IMR-90 (cell line): ENCODE measurements at regions not wholly inside any gene's neighbourhood (a gene's known extent, or its start where the extent isn't known, plus 50 kb on each side); places are given as distances from the start of the nearest gene placed in this dataset.

Experiments used
- ATAC-seq: fragments of 200-7000 bp; cut with Tn5 transposase; 2 replicates; pipeline ENCODE4 v1.9.1; 2020; ENCODE audit warnings: low read depth, mild to moderate bottlenecking, moderate library complexity
- BruUV-seq: library from RNA; stranded (reverse); fragments of 400-500 nt; replicated peaks from 2 replicates; lab custom pipeline; 2021; lab: Mats Ljungman, UMichigan
- CTCF ChIA-PET: fragments of 300-600 bp; formaldehyde crosslinking; extraction: SDS; loops from one replicate; lab custom pipeline; 2021; ENCODE audit warnings: antibody characterized with exemption; lab: Yijun Ruan, JAX
- POLR2A ChIA-PET: fragments of 300-600 bp; sonication (Branson Sonifier 250); formaldehyde crosslinking; loops from one replicate; lab custom pipeline; 2022; ENCODE audit warnings: antibody characterized with exemption; ENCODE audit not compliant: unreplicated experiment; lab: Charles Lee
- DNase-seq: peaks from one replicate; pipeline ENCODE4 v3.0.0; 2013
- H2AFZ ChIP-seq: replicated peaks from 2 replicates; pipeline ENCODE3; 2013; ENCODE audit warnings: low read length, mild to moderate bottlenecking; ENCODE audit not compliant: poor library complexity
- H2AK5ac ChIP-seq: 2 replicates; pipeline ENCODE4 v1.6.1; 2013; ENCODE audit warnings: low read depth, low read length, inconsistent platforms
- H2AK9ac ChIP-seq: replicated peaks from 2 replicates; pipeline ENCODE3; 2013; ENCODE audit warnings: mild to moderate bottlenecking, low read depth, low read length, moderate library complexity; ENCODE audit not compliant: poor library complexity
- H2BK120ac ChIP-seq: 2 replicates; pipeline ENCODE4 v1.6.1; 2013; ENCODE audit warnings: low read depth, low read length, inconsistent platforms
- H2BK15ac ChIP-seq: 3 replicates; pipeline ENCODE4 v1.6.1; 2013; ENCODE audit warnings: low read depth, low read length, inconsistent platforms
- H2BK20ac ChIP-seq: 2 replicates; pipeline ENCODE4 v1.6.1; 2013; ENCODE audit warnings: low read depth, mild to moderate bottlenecking, inconsistent platforms, low read length, moderate library complexity
- H2BK5ac ChIP-seq: 2 replicates; pipeline ENCODE4 v1.6.1; 2013; ENCODE audit warnings: mild to moderate bottlenecking, low read depth, low read length, inconsistent platforms; ENCODE audit not compliant: poor library complexity, severe bottlenecking
- H3K14ac ChIP-seq: replicated peaks from 2 replicates; pipeline ENCODE4 v1.6.1; 2013; ENCODE audit warnings: low read depth, low read length, inconsistent platforms
- H3K18ac ChIP-seq: 2 replicates; pipeline ENCODE4 v1.6.1; 2013; ENCODE audit warnings: low read depth, low read length, control low read depth
- H3K23ac ChIP-seq: 2 replicates; pipeline ENCODE4 v1.6.1; 2013; ENCODE audit warnings: low read depth, low read length, inconsistent platforms
- H3K27ac ChIP-seq: 2 replicates; pipeline ENCODE4 v1.5.1; 2013; ENCODE audit warnings: mild to moderate bottlenecking, control low read depth, low read length; ENCODE audit not compliant: insufficient read depth
- H3K27me3 ChIP-seq: 2 replicates; pipeline ENCODE4 v1.6.1; 2013; ENCODE audit warnings: low read length; ENCODE audit not compliant: control insufficient read depth, insufficient read depth
- H3K36me3 ChIP-seq: 2 replicates; pipeline ENCODE4 v1.6.1; 2013; ENCODE audit warnings: low read length, mixed read lengths; ENCODE audit not compliant: control insufficient read depth, insufficient read depth
- H3K4ac ChIP-seq: 2 replicates; pipeline ENCODE4 v1.6.1; 2013; ENCODE audit warnings: low read depth, low read length, inconsistent platforms
- H3K4me1 ChIP-seq: 2 replicates; pipeline ENCODE4 v1.6.1; 2013; ENCODE audit warnings: low read length, mixed read lengths; ENCODE audit not compliant: control insufficient read depth, insufficient read depth
- H3K4me2 ChIP-seq: 2 replicates; pipeline ENCODE4 v1.6.1; 2013; ENCODE audit warnings: low read depth, mild to moderate bottlenecking, control low read depth, low read length, moderate library complexity
- H3K4me3 ChIP-seq: 2 replicates; pipeline ENCODE4 v1.5.1; 2013; ENCODE audit warnings: low read depth, mild to moderate bottlenecking, control low read depth, low read length, moderate library complexity; ENCODE audit not compliant: insufficient read depth
- H3K56ac ChIP-seq: 2 replicates; pipeline ENCODE4 v1.6.1; 2013; ENCODE audit warnings: low read length, inconsistent platforms; ENCODE audit not compliant: insufficient read depth; ENCODE audit errors: extremely low read depth
- H3K79me1 ChIP-seq, 2 experiments: 2 replicates each; pipeline ENCODE4 v1.6.1; 2013; ENCODE audit warnings: low read length in 2 of 2, inconsistent platforms in 1 of 2, low read depth in 1 of 2
- H3K9ac ChIP-seq: 2 replicates; pipeline ENCODE4 v1.6.1; 2013; ENCODE audit warnings: low read depth, low read length, control low read depth
- H3K9me1 ChIP-seq: 2 replicates; pipeline ENCODE4 v1.6.1; 2013; ENCODE audit warnings: low read length, inconsistent platforms; ENCODE audit not compliant: insufficient read depth
- H3K9me3 ChIP-seq: 2 replicates; pipeline ENCODE4 v1.6.1; 2013; ENCODE audit warnings: low read length; ENCODE audit not compliant: control insufficient read depth, insufficient read depth
- H4K20me1 ChIP-seq: 2 replicates; pipeline ENCODE4 v1.6.1; 2013; ENCODE audit warnings: low read length, inconsistent platforms; ENCODE audit not compliant: insufficient read depth
- H4K5ac ChIP-seq: 2 replicates; pipeline ENCODE4 v1.6.1; 2013; ENCODE audit warnings: mild to moderate bottlenecking, low read depth, low read length, control low read depth
- H4K8ac ChIP-seq, 2 experiments: 2 replicates each; pipeline ENCODE4 v1.6.1; 2013; ENCODE audit warnings: low read depth in 2 of 2, low read length in 2 of 2, control low read depth in 1 of 2, inconsistent platforms in 1 of 2
- H4K91ac ChIP-seq: 2 replicates; pipeline ENCODE4 v1.6.1; 2013; ENCODE audit warnings: low read depth, low read length, inconsistent platforms; ENCODE audit not compliant: insufficient read depth
- BHLHE40 ChIP-seq: fragments of 150-350 bp; IDR thresholded peaks from 2 replicates; pipeline ENCODE4 v1.6.1; 2016; ENCODE audit warnings: mild to moderate bottlenecking, low read depth, low read length
- CEBPB ChIP-seq: IDR thresholded peaks from 2 replicates; pipeline ENCODE4 v1.6.1; 2012; ENCODE audit warnings: low read depth, low read length, improper control_type of control experiment
- CHD1 ChIP-seq: IDR thresholded peaks from 2 replicates; pipeline ENCODE4 v1.6.1; 2012; ENCODE audit warnings: low read depth, low read length, improper control_type of control experiment
- FOS ChIP-seq: fragments of 150-350 bp; IDR thresholded peaks from 2 replicates; pipeline ENCODE4 v1.6.1; 2016; ENCODE audit warnings: low read depth, low read length
- MAZ ChIP-seq: IDR thresholded peaks from 2 replicates; pipeline ENCODE4 v1.6.1; 2012; ENCODE audit warnings: low read depth, mild to moderate bottlenecking, low read length, improper control_type of control experiment, moderate library complexity, borderline replicate concordance
- NFE2L2 ChIP-seq: fragments of 150-350 bp; IDR thresholded peaks from 2 replicates; pipeline ENCODE4 v1.6.1; 2016; ENCODE audit warnings: low read depth, mild to moderate bottlenecking, low read length
- POLR2A ChIP-seq: IDR thresholded peaks from 2 replicates; pipeline ENCODE4 v1.6.1; 2012; ENCODE audit warnings: mild to moderate bottlenecking, low read depth, low read length
- RAD21 ChIP-seq: IDR thresholded peaks from 2 replicates; pipeline ENCODE4 v1.6.1; 2012; ENCODE audit warnings: low read length, improper control_type of control experiment
- RCOR1 ChIP-seq: IDR thresholded peaks from 2 replicates; pipeline ENCODE4 v1.6.1; 2012; ENCODE audit warnings: mild to moderate bottlenecking, low read length, improper control_type of control experiment; ENCODE audit not compliant: insufficient replicate concordance
- RFX5 ChIP-seq: IDR thresholded peaks from 2 replicates; pipeline ENCODE4 v1.8.0; 2012; ENCODE audit warnings: low read depth, mild to moderate bottlenecking, low read length, moderate library complexity
- SMC3 ChIP-seq: fragments of 150-350 bp; IDR thresholded peaks from 2 replicates; pipeline ENCODE4 v1.6.1; 2016; ENCODE audit warnings: low read depth, mild to moderate bottlenecking, antibody characterized with exemption, low read length, moderate library complexity
- WGBS, 2 experiments: methylation state at CpG; one replicate each; pipeline versions ENCODE4 v1.1.5 to v1.1.7; 2013; ENCODE audit warnings: missing lambda C conversion rate in 2 of 2; ENCODE audit not compliant: insufficient read length in 1 of 2; ENCODE audit errors: extremely low coverage in 2 of 2; 5-methylcytosine and 5-hydroxymethylcytosine counted together
- dilution Hi-C: fragments of 300-500 bp; cut with HindIII; formaldehyde crosslinking; loops from one replicate; pipeline ENCODE4 v1.14.3; 2018; ENCODE audit warnings: low sequenced_read_pairs; ENCODE audit not compliant: unreplicated experiment
- in situ Hi-C: fragments of 300-500 bp; cut with MboI; formaldehyde crosslinking; loops from 3 replicates; pipeline ENCODE4 v1.14.3; 2019; ENCODE audit warnings: low sequenced_read_pairs, inconsistent platforms, mixed read lengths
- intact Hi-C: fragments of 100-400 bp; cut with micrococcal nuclease; formaldehyde crosslinking; loops from 2 replicates; pipeline ENCODE4 v1.10.0; 2022
- TF ChIP-seq, protein P1 (sequence below): conservative IDR thresholded peaks from 2 replicates; pipeline ENCODE4 v1.5.1; 2012; ENCODE audit warnings: mild to moderate bottlenecking, low read depth, low read length, improper control_type of control experiment
- TF ChIP-seq, protein P2 (sequence below): fragments of 150-350 bp; IDR thresholded peaks from 2 replicates; pipeline ENCODE4 v1.6.1; 2017; ENCODE audit warnings: mild to moderate bottlenecking, antibody characterized with exemption, low read length, low read depth

DNA sequence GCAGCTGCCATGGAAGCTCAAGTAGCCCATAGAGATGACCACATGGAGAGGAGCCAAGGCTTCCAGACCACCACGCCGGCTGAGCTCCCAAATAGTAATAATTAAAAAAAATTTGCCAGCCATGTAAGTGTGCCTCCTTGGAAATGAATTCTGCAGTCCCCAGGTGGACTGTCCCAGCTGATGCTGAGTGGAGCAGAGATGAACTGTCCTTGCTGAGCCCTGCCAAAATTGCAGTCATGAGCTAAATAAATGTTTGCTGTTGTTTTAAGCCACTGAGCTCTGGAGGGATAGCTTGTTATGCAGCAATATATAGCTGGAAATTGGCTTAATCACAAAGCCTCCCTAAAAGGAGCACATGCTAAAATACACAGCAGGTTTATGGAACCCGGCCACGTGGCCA is 55.6 kb upstream of the SNRPB2 start:
- H3K9ac ChIP-seq: no peak overlapping the region
- H3K18ac ChIP-seq: no peak overlapping the region
- no TSS peak for BruUV-seq
- DNase-seq (no peak), ATAC-seq (no peak)
- H3K27ac ChIP-seq: no peak overlapping the region
- H2AFZ ChIP-seq: no peak overlapping the region
- TF ChIP-seq MAZ: no peak
- no peak for TF ChIP-seq BHLHE40
- TF ChIP-seq RAD21: no peak
- no peak for TF ChIP-seq FOS
- TF ChIP-seq, protein P1, sequence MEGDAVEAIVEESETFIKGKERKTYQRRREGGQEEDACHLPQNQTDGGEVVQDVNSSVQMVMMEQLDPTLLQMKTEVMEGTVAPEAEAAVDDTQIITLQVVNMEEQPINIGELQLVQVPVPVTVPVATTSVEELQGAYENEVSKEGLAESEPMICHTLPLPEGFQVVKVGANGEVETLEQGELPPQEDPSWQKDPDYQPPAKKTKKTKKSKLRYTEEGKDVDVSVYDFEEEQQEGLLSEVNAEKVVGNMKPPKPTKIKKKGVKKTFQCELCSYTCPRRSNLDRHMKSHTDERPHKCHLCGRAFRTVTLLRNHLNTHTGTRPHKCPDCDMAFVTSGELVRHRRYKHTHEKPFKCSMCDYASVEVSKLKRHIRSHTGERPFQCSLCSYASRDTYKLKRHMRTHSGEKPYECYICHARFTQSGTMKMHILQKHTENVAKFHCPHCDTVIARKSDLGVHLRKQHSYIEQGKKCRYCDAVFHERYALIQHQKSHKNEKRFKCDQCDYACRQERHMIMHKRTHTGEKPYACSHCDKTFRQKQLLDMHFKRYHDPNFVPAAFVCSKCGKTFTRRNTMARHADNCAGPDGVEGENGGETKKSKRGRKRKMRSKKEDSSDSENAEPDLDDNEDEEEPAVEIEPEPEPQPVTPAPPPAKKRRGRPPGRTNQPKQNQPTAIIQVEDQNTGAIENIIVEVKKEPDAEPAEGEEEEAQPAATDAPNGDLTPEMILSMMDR: no peak
- TF ChIP-seq RCOR1: no peak
- no peak for TF ChIP-seq RFX5
- TF ChIP-seq NFE2L2: no peak
- TF ChIP-seq SMC3: no peak
- TF ChIP-seq, protein P2, sequence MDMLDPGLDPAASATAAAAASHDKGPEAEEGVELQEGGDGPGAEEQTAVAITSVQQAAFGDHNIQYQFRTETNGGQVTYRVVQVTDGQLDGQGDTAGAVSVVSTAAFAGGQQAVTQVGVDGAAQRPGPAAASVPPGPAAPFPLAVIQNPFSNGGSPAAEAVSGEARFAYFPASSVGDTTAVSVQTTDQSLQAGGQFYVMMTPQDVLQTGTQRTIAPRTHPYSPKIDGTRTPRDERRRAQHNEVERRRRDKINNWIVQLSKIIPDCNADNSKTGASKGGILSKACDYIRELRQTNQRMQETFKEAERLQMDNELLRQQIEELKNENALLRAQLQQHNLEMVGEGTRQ: no peak
- TF ChIP-seq CHD1: no peak
- no peak for TF ChIP-seq POLR2A
- TF ChIP-seq CEBPB: no peak
- intact Hi-C loops (no loop called here), dilution Hi-C loops (no loop called here), in situ Hi-C loops (no loop called here)
- no peak overlapping the region for H4K8ac ChIP-seq
- no peak overlapping the region for H3K4me3 ChIP-seq
- H3K4me2 ChIP-seq: no peak overlapping the region
- H3K23ac ChIP-seq: no peak overlapping the region
- no peaks in the 10 kb centered on the region for H3K79me1 ChIP-seq
- H2BK5ac ChIP-seq: no peak overlapping the region
- CTCF ChIA-PET: no interaction called here
- no peaks in the 10 kb centered on the region for H3K27me3 ChIP-seq
- no CpG with 5 or more reads among the region's 4 CpGs for WGBS, 2 experiments
- no peak overlapping the region for H3K14ac ChIP-seq
- no peak overlapping the region for H2AK9ac ChIP-seq
- H2BK120ac ChIP-seq: no peak overlapping the region
- no peak overlapping the region for H2BK20ac ChIP-seq
- POLR2A ChIA-PET: no interaction called here
- no peak overlapping the region for H2BK15ac ChIP-seq
- H4K91ac ChIP-seq: no peak overlapping the region
- H3K9me3 ChIP-seq: no peaks in the 10 kb centered on the region
- H3K56ac ChIP-seq: no peak overlapping the region
- H3K4ac ChIP-seq: no peak overlapping the region
- no peak overlapping the region for H4K5ac ChIP-seq
- H4K20me1 ChIP-seq: no peaks in the 10 kb centered on the region
- no peak overlapping the region for H2AK5ac ChIP-seq
- H3K36me3 ChIP-seq: no peaks in the 10 kb centered on the region
- H3K9me1 ChIP-seq: no peaks in the 10 kb centered on the region
- no peaks in the 10 kb centered on the region for H3K4me1 ChIP-seq
